Stomach (tissue), 8 donors: ENCODE measurements at regions not wholly inside any gene's neighbourhood (a gene's known extent, or its start where the extent isn't known, plus 50 kb on each side); places are given as distances from the start of the nearest gene placed in this dataset.
"Not testable (repeated sequence)": the region's sequence is repeated elsewhere in the genome, so short reads cannot be mapped to it uniquely, and the experiment has no call there.

Experiments
- DNase-seq, 2 donors: peaks; one replicate each; pipeline versions ENCODE4 v3.0.0 to v3.0.0-alpha.2; 2013 to 2019
- H3K27ac ChIP-seq, 5 donors: fragments of 200-600 bp in 4 of 5; sonication (generic) in 4 of 5; one replicate each; pipeline ENCODE4 v1.5.1; 2013 to 2019; ENCODE audit warnings: mild to moderate bottlenecking in 1 of 5, moderate library complexity in 1 of 5
- H3K27me3 ChIP-seq, 3 donors: fragments of 200-600 bp; sonication (generic); one replicate each; pipeline ENCODE4 v1.5.1; 2017 to 2019; ENCODE audit warnings: mixed run types in 1 of 3
- H3K36me3 ChIP-seq, 4 donors: fragments of 200-600 bp; sonication (generic); 1 replicate in 3 of 4; 2 replicates in 1 of 4; pipeline ENCODE4 v1.5.1; 2016 to 2019
- H3K4me1 ChIP-seq, 4 donors: fragments of 200-600 bp; sonication (generic); one replicate each; pipeline ENCODE4 v1.5.1; 2016 to 2019
- H3K4me3 ChIP-seq, 4 donors: fragments of 200-600 bp; sonication (generic) in 3 of 4; one replicate each; pipeline ENCODE4 v1.5.1; 2016 to 2019; ENCODE audit warnings: mild to moderate bottlenecking in 1 of 4
- H3K9me3 ChIP-seq, 4 donors: fragments of 200-600 bp; sonication (generic); one replicate each; pipeline ENCODE4 v1.5.1; 2016 to 2019
- EP300 ChIP-seq: sonication (generic); formaldehyde crosslinking; IDR thresholded peaks from one replicate; pipeline ENCODE4 v1.6.1; 2017; ENCODE audit warnings: antibody characterized with exemption
- POLR2A ChIP-seq, 4 donors: fragments of 450-650 bp; IDR thresholded peaks; one replicate each; pipeline ENCODE4 v1.6.1; 2016; ENCODE audit warnings: antibody characterized with exemption in 4 of 4, control low read depth in 2 of 4, mild to moderate bottlenecking in 1 of 4, moderate library complexity in 1 of 4
- POLR2AphosphoS5 ChIP-seq, 3 donors: sonication (generic); formaldehyde crosslinking; IDR thresholded peaks; one replicate each; pipeline ENCODE4 v1.6.1; 2016; ENCODE audit warnings: antibody characterized with exemption in 3 of 3
- WGBS, 5 donors: extraction: QIAGEN DNeasy Blood & Tissue Kit in 3 of 5; methylation state at CpG; one replicate each; pipeline versions ENCODE4 v1.1.5 to v1.1.7; 2013 to 2018; 5-methylcytosine and 5-hydroxymethylcytosine counted together
- intact Hi-C: fragments of 100-400 bp; cut with DNase I; formaldehyde crosslinking; loops from one replicate; pipeline ENCODE4 v1.15.1; 2023; ENCODE audit warnings: low total_unique reads
- TF ChIP-seq, protein P1 (sequence below), 7 experiments: fragments of 450-650 bp in 4 of 7; fragments of 200-600 bp in 3 of 7; sonication (generic) in 3 of 7; IDR thresholded peaks; one replicate each; pipeline ENCODE4 v1.5.1; 2016 to 2019; ENCODE audit warnings: antibody characterized with exemption in 7 of 7, control low read depth in 2 of 7, mild to moderate bottlenecking in 1 of 7
- donor health status: healthy with polysubstance abuse.
- donor health status: Bipolar disorder and iron deficiency.
- donor health status: healthy.

DNA sequence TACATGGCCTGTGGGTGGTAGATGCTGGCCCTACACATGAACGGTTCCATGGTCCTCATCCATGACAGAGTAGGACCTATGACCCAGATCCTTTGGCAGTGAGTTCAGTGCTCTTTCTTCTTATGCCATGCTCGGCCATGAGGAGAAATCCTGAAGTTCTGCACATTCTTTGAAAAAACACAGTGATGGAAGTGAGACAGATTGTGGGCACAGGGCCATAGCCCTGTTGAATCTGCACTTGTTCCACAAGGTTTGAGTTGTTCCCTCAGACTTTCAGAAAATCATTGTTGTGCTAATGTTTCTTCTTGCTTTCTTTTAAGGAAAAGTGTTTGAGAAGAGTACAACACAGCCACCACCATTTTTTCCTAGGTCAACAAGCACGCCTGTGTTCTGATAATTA is 180.0 kb downstream of the C12orf75 start:
- intact Hi-C loops = no loop called here
- Histone ChIP-seq H3K27ac (no peak overlapping the region), H3K4me3 (no peak overlapping the region), H3K9me3 (no peaks in the 10 kb centered on the region), H3K4me1 (no peaks in the 10 kb centered on the region), H3K27me3 (peaks cover 0 to 3% (median 0%) of the 10 kb centered on the region in 3 donors), H3K36me3 (no peaks in the 10 kb centered on the region)
- no peak for DNase-seq
- TF ChIP-seq, protein P1, sequence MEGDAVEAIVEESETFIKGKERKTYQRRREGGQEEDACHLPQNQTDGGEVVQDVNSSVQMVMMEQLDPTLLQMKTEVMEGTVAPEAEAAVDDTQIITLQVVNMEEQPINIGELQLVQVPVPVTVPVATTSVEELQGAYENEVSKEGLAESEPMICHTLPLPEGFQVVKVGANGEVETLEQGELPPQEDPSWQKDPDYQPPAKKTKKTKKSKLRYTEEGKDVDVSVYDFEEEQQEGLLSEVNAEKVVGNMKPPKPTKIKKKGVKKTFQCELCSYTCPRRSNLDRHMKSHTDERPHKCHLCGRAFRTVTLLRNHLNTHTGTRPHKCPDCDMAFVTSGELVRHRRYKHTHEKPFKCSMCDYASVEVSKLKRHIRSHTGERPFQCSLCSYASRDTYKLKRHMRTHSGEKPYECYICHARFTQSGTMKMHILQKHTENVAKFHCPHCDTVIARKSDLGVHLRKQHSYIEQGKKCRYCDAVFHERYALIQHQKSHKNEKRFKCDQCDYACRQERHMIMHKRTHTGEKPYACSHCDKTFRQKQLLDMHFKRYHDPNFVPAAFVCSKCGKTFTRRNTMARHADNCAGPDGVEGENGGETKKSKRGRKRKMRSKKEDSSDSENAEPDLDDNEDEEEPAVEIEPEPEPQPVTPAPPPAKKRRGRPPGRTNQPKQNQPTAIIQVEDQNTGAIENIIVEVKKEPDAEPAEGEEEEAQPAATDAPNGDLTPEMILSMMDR (IDR thresholded peaks at IDR 0.05) = no peak
- WGBS, 5 donors = 61 to 77% (median 68%) methylated on average over 3 of the region's 3 CpGs

DNA sequence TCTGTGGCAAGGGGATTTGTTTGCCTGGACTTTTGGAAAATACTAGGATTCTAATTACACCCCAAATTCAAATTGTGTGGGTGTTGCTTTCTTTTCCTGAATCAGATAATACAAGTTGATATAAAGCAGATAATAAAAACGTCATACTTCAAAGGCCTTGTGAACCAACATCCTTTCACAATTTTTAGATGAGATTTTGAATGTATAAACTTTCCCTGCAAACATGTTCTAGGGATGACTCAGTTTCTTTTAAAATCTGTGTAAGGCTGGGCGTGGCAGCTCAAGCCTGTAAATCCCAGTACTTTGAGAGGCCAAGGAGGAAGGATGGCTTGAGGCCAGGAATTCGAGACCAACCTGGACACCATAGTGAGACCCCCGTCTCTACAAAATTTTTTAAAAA is 182.4 kb downstream of the C12orf75 start:
- H3K9me3 ChIP-seq, H3K27me3 ChIP-seq, H3K4me3 ChIP-seq, intact Hi-C loops, H3K27ac ChIP-seq, H3K36me3 ChIP-seq, H3K4me1 ChIP-seq, DNase-seq: not testable (repeated sequence)
- 50 to 61% (median 58%) methylated on average over 4 of the region's 4 CpGs for WGBS, 5 donors

GRCh38 chr12:105522166-105522825 is 191.8 kb downstream of the C12orf75 start:
- TF ChIP-seq, protein P1 (IDR thresholded peaks at IDR 0.05) = no peak
- TF ChIP-seq POLR2AphosphoS5 (IDR thresholded peaks at IDR 0.05) (no peak), EP300 (no peak), POLR2A (IDR thresholded peaks at IDR 0.05) (no peak)
- Histone ChIP-seq H3K9me3 (peaks cover 0 to 9% (median 0%) of the 10 kb centered on the region in 4 donors), H3K27ac (no peak overlapping the region), H3K27me3 (peaks cover 0 to 5% (median 0%) of the 10 kb centered on the region in 3 donors), H3K36me3 (no peaks in the 10 kb centered on the region), H3K4me1 (peaks cover 4 to 17% (median 11%) of the 10 kb centered on the region in 4 donors), H3K4me3 (no peak overlapping the region)
- no peak for DNase-seq
- intact Hi-C loops = no loop called here
- 48 to 74% (median 55%) methylated on average over 4 of the region's 4 CpGs for WGBS, 5 donors

GRCh38 chr12:105523164-105524057 is 192.9 kb downstream of the C12orf75 start:
- Histone ChIP-seq H3K36me3 (no peaks in the 10 kb centered on the region), H3K4me3 (no peak overlapping the region), H3K4me1 (peaks cover 4 to 17% (median 11%) of the 10 kb centered on the region in 4 donors), H3K27me3 (peaks cover 0 to 5% (median 0%) of the 10 kb centered on the region in 3 donors), H3K27ac (peak overlapping the region in 1 of 5 donors; percentile 37), H3K9me3 (peaks cover 0 to 9% (median 0%) of the 10 kb centered on the region in 4 donors)
- peak; percentile 54 to 77 (median 68) for TF ChIP-seq POLR2AphosphoS5 (IDR thresholded peaks at IDR 0.05)
- TF ChIP-seq, protein P1 (IDR thresholded peaks at IDR 0.05) = no peak
- peak in 1 of 2 donors; percentile 91 for DNase-seq
- intact Hi-C loops = no loop called here
- WGBS, 5 donors = 22 to 45% (median 36%) methylated on average over 16 of the region's 16 CpGs
